Hindlimb muscle (tissue), 1 donor: ENCODE measurements at regions not wholly inside any gene's neighbourhood (a gene's known extent, or its start where the extent isn't known, plus 50 kb on each side); places are given as distances from the start of the nearest gene placed in this dataset.
"Not testable (repeated sequence)": the region's sequence is repeated elsewhere in the genome, so short reads cannot be mapped to it uniquely, and the experiment has no call there.

Experiments
- DNase-seq: peaks from one replicate; pipeline ENCODE4 v3.0.0-alpha.2; 2013

DNA sequence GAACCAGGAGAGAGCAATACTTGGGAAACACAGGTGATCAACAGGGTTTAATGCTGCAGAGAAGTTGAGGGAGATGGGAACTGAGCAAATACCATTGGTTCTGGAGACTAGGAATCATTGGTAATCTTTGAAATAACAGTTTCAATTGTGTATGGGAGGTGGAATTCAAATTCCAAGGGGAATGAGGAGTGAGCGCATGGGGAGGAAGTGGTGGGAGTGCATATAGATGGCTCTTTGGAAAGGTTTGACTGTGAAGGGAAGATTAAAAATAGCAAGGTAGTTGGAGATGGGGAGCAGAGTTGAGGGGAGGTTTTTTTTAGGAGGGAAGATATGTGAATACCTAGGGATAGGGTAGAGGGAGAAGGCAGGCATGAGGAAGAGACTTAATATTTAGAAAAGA, 51.1 kb upstream of the ROPN1 start:
- no peak for DNase-seq

DNA sequence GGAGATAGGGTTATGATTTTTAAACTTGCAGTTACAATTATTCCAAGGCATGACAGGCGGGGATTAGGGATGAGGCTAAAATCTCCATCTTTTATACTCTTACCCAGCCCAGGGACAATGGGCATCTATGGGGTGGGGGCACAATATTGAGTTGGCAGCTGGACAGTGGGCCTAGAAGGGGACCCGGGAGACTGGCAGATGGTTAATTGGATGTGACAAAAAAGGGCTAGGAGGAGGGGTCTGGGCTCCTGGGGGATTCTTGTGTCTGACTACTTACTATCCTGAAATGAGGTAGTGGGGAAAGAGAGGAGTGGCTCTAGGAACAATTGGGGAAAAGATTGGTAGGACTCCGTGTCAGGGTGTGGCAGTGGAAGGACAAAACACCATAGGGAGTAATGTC, 53.0 kb upstream of the ROPN1 start:
- DNase-seq = no peak

DNA sequence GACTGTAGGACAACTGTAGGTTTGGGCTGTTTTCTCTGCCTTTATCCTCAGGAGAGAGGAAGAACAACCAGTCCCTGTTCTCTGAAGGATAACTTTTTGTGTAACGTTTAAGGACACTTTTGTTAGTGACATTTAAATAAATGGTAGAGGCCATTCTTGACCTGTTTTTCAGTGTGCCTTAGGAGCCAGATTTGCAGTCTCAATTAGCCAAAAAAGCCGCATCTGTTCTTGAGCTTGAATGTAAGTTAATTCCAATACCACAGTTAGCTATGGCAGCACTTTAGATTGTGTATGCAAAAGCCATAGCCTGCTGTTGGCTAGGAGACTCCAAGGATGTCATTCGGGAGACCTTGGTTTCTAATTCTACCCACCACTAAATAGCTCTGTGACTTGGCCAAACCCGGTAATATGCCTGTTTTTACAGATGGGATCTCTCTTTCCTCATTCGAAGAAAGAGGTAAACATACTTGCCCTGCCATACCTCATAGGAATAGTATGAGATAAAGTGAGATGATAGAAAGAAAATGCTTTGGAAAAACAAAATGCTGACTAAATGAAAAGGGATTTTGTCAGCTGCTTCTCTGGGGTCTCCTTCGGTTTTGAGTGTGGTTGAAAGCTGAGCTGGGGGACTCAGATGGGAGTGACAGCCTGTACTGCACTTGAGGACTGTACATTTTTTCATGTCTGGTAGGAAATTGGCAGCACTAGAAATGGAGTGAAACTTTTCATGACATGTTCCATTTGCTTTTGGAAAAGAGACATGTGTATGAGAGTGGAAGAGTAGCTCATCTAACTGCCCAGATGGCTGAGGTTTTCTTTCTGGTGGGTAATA, 57.3 kb upstream of the ROPN1 start:
- no peak for DNase-seq

- DNase-seq = no peak
These were observed 59.7 kb upstream of the ROPN1 start for GRCh38 chr3:124051636-124052035.

GRCh38 chr3:124053871-124054270, 61.9 kb upstream of the ROPN1 start:
- no peak for DNase-seq

GRCh38 chr3:124056846-124057245, 64.9 kb upstream of the ROPN1 start:
- DNase-seq = no peak

DNA sequence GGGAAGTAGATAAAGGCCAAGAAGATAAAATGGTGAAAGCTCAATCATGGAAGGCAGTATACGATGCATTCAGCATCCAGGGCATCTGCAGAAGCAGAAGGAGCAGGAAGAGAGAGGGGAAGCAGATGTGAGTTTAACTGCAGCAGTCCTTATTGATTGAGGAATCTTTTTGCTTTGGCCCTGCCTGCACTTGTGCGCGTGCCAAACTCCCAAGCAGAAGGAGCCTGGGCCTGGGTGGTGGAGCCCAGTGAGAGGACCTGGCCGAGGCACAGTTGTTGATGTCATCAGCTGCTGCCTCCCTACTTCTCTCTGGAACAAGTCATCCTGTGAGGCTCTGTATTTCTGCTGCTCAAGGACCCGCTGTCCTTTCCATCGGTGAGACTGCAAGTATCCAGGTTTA, 65.5 kb upstream of the ROPN1 start:
- peak; percentile 28 for DNase-seq

DNA sequence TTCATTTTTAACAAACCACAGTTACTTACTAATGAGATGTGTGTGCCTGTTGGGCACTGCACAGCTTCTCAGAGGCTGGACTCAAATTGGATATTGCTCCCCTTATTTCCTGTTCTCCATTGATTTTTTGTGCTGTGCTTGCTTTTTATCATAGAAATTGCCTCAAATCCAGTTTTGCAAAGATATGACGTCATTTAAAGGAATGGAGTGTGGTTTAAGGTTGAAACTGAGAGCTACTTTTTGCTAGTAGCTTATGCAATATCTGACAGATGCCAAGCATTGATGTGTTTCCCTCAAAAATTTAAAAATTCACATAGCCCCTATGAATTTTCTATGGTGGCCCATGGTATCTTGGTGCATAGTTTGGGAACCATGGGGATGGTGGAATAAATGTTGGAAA, 67.7 kb upstream of the ROPN1 start:
- no peak for DNase-seq

GRCh38 chr3:124063197-124063909, 71.4 kb upstream of the ROPN1 start:
- DNase-seq = no peak

GRCh38 chr3:124064050-124064449, 72.1 kb upstream of the ROPN1 start:
- no peak for DNase-seq

DNA sequence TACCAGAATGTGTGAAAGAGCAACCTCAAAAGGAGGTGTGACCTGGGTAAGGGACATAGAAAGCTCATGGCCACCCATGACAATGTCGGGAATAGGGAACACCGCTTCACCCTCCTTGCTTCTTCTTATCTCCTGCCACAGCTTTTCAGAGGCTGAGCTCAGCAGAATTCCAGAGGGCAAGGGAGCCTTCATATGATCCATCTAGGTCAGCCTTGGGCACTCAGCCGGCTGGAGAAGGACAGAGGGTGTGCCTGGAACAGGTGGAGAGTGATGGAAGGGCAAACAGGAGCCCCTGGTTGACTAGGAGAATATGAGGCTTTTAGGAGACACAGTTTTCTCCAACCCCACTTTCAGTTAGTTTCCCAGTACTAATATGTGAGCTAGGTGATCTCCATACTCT, 74.6 kb upstream of the ROPN1 start:
- DNase-seq = not testable (repeated sequence)

GRCh38 chr3:124069706-124070105, 77.8 kb upstream of the ROPN1 start:
- not testable (repeated sequence) for DNase-seq

DNA sequence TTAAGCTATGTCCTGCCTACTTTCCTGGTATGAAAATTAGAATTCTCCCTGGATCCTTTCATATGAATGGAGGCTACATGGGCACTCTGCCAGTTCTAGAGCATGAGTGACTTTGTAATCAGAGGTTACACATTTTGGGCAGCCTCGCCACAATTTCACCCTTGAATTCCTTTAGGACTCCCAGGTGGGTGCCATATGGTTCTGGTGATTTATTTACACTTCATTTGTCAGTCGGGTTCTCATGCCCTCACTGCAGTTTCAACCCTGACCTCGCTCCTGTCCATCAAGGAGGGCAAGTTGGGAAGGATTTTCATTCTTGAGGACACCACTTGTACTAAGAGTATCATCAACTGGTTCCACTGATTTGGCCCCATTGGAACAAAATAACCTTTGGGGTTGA, 83.2 kb upstream of the ROPN1 start:
- DNase-seq = not testable (repeated sequence)

GRCh38 chr3:124075753-124076152, 83.8 kb upstream of the ROPN1 start:
- DNase-seq = no peak

DNA sequence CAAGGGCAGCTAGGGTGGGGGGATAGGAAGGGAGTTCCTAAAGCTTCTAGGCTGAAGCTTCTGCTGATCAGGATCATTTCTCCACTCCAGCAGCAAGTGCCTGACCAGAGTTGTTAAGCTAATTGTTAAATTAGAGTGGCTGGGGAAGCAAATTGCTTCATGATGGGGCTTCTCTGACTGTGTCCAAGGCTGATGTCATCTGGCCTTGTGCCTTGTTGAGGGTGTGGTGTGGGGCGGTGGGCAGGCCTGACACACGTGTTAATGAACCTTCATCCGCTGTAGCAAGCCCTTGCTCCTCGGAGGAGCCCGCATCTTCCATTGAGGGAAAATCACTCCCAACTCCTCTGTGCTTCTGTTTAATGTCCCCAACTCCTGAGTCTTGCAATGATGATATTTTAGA, 84.3 kb upstream of the ROPN1 start:
- DNase-seq = no peak

DNA sequence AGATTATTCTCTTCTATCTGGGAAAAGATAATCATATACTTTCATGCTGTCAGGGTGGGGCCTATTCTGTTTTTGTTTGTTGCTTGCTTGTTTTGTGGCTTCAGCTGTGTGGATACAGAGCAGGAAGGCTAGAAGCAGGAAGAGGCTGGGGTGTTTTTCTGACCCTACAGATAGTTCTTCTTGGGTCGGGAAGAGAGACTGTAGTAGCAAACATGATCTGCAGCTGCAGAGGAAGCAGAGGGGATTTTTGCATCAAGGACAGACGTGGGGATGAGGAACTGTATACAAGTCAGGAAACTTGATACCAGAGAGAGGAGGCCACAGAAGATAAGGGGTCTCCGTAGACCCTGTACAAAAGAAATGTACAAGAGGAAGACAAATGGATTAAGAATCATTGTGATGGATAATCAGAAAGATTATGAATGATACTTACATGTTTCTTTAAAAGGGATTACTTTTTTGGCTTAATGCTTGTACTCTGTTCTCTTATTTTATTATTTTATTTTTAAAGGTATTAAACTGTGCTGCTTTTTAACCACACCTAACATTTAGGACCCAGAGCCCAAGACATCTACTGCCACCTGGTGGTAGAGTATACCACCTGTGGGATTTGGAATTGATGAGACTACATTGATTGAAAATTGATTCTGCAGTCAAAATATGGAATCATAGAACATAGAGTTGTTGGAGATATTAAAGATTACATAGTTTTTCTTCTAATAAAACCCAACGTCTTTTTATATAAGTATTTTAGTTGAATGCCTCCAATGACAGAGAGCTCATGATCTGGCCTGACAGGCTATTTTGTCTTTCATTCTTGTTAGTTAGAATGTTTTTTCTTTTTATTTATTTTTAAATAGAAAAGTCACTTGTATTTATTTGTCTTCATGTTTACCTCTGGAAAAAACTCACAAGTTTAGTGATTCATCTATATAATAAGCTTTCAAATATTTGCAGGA, 87.3 kb upstream of the ROPN1 start:
- peak; percentile 32 for DNase-seq

DNA sequence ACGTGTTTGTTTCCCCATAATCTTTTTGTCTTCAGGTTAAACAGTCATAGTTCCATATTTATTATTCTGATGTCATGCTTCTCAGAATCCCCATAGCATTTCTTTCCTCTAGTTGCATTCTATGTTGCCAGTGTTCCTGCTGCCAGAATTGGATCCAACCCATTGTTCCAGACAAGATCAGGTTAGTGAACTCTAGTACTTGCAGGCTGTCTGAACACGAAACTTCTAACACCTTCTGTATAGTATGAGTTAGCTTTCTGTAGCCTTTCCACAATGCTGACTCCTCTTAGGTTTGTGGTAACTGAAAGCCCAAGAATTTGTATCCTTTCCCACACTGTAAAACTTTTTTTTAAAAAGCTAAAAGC, 88.0 kb upstream of the ROPN1 start:
- DNase-seq = no peak

DNA sequence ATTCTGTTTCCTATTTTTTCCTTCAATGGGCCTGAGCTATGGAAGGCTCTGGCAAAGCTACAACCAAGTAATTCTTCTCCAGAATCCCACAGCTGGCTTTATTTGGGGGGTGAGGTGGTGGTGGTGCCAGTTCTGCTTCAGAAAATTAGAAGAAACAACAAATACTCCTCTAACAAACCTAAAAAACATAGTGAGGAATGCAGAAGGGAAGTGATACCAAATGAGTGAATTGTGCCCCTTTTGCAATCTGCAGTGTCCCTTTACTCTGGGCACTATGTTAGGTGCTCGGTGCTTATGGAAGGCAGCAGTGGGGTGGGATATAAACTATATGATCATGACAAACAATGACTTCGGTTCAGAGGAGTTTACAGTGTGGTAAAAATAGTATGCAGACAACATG, 90.4 kb upstream of the ROPN1 start:
- no peak for DNase-seq

DNA sequence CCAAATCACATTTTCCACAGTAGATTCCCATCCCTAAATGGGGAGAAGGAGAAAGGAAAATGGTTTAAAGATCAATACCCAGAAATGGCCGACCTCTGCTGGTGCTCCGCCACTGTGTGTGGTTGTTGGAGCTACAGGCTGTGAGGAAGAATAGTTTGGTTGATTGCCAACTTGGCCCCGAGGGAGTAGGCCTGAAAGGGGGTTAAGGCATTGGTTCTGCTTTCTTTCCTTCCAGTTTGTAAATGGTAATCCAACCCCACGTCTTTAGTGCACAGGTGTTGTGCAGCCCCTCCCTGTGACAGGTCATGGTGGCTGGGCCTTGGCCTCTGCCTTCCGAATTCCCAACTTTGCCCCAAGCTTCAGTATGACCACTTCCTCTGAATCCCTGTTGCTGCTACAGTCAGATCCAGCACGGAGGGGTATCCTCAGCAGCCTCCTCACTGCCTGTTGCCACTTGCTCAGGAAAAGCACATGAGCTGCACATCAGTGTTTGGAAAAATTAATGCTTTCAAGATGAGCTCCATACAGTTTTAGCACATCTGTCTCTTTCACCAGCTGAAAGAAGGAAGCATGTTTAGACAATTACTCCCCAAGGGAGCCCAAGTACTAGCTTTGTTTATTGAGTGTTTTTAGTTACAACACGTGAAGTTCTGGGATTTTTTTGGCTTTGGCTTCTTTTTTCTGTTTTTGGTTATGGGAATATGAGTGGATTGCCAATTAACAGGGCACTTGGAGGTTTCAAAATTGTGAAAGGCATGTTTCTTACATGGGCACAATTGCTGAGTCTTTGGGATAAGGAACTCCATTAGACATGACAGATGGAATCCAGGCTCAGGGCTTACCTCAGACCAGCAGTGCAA, 92.3 kb upstream of the ROPN1 start:
- DNase-seq = peak; percentile 64

GRCh38 chr3:124088801-124089200, 96.9 kb upstream of the ROPN1 start:
- no peak for DNase-seq

DNA sequence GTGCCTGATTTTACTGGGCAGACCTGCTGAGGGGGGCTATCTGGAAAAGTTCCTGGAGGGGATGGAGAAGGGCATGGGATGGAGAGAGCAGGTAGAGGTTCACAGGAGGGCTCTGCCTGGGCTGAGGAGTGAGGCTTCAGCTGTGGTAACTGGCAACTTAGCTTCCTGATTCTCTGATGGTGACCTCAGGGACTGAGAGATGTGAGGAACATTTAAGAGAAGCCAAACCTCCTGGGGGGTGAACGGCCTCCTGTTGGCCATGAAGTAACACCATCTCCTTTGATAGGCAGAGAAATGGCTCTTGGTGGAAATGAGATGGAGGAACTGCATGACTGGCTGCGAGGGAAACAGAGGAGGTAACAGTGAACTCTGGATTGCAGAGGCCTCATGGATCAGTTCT, 97.3 kb upstream of the ROPN1 start:
- DNase-seq = no peak

DNA sequence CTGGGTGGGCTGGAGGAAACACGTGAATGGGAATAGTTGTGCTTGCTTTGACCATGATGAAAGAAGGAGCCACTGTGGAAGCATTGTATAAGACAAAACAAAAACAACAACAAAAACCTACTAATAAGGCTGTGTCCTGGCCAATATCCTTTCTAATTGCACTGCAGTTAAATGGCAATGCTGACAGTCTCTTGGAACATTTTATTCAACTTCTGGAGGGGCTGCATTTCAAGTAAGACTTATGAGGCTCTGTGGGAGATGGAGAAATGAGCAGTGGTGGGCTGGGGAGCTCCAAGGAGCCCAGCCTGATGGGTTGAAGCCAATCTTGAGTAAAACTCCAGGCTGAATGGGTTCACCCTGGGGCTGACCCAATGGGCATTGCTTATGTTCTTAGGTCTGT, 99.8 kb upstream of the ROPN1 start:
- DNase-seq = no peak
